HUES6 (cell line): ENCODE measurements at regions not wholly inside any gene's neighbourhood (a gene's known extent, or its start where the extent isn't known, plus 50 kb on each side); places are given as distances from the start of the nearest gene placed in this dataset.

Experiments
- H3K27ac ChIP-seq: 2 replicates; pipeline ENCODE4 v1.7.0; 2013; ENCODE audit warnings: low read depth, mild to moderate bottlenecking, low read length, inconsistent platforms
- H3K27me3 ChIP-seq: 2 replicates; pipeline ENCODE4 v1.6.1; 2013; ENCODE audit warnings: low read length; ENCODE audit not compliant: control insufficient read depth, insufficient read depth
- H3K36me3 ChIP-seq: 2 replicates; pipeline ENCODE4 v1.6.1; 2013; ENCODE audit warnings: low read length; ENCODE audit not compliant: control insufficient read depth, insufficient read depth
- H3K4me1 ChIP-seq: 2 replicates; pipeline ENCODE4 v1.6.1; 2013; ENCODE audit warnings: low read length; ENCODE audit not compliant: control insufficient read depth, insufficient read depth
- H3K4me3 ChIP-seq: 2 replicates; pipeline ENCODE4 v1.5.1; 2013; ENCODE audit warnings: low read depth, low read length
- H3K9ac ChIP-seq: one replicate; pipeline ENCODE4 v1.6.1; 2013; ENCODE audit warnings: mild to moderate bottlenecking, low read length
- H3K9me3 ChIP-seq: 2 replicates; pipeline ENCODE4 v1.6.1; 2013; ENCODE audit warnings: low read depth, low read length; ENCODE audit not compliant: control insufficient read depth, insufficient read depth

DNA sequence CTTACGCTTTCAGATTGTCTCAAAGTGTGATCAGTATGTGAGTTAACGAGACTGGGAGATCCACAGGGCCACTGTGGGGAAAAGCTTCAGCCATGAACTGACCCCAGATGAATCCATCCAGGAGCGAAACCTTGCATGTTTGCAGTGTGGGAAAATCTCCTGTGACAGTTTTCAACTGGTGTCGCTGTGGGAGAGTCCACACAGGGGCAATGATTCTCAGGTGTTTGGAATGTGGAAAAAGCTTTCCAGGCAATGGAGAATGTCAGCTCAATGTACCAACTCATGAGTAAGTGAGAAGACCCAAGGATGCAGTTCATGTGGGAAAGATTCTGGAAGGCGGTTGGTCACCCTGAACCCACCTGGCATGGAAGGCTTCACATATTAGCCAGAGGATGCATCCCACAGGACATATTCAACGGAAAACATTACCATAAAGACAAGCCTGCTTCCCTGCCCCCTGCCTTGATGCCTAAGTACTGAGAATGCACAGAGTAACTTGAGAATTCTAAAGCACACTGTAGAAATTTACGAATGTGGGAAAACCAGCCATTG is 204.1 kb upstream of the BMPER start:
- no peak overlapping the region for H3K4me3 ChIP-seq
- peaks cover 3% of the 10 kb centered on the region; the same call in 1 of the 2 replicates for H3K36me3 ChIP-seq
- H3K9me3 ChIP-seq, result peaks cover 25% of the 10 kb centered on the region
- H3K4me1 ChIP-seq, result peaks cover 19% of the 10 kb centered on the region
- no peak overlapping the region for H3K27ac ChIP-seq
- H3K9ac ChIP-seq, result no peak overlapping the region
- H3K27me3 ChIP-seq, result peaks cover 25% of the 10 kb centered on the region

DNA sequence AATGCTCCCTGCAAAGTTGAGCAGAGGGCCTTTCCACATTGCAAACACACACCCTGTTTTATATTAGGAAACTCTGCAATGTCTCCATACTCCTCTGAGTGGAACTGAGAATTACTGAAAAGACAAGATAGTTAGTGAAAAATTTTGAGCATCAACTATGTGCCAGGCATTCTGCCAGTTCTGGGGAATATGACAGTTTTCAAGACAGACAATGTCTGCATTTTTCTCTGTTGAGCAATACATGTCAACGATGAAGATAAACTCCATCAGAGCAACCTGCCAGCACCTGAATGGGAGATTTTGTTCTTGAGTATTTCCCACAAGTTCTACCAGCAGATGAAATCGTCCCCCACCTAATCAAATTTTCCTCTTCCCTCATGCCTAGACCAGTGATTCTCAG is 203.4 kb upstream of the BMPER start:
- Histone ChIP-seq H3K9me3 (peaks cover 25% of the 10 kb centered on the region), H3K4me1 (peaks cover 24% of the 10 kb centered on the region), H3K4me3 (no peak overlapping the region)

DNA sequence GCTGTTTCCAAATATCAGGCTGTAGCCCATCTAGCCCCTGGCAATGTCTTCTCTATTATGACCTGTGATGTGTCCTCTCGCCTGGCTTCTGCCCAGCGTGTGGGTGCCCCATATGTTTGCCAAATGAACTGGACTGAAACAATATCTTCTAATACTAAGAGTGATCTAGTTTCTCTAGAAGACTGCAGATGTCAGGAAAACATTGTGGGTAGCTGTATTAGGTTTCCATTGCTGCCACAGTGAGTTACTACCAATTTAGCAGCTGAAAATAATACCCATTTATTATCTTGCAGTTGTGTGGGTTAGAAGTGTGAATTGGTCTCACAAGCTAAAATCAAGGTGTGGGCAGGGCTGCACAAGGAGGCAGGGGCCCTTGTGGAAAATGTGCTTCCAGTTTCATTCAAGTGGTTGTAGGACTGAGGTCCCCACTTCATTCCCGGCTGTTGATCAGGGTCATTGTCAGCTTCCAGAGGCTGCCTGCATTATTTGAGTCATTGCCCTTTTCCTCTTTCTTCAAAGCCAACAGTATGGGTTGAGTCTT is 202.8 kb upstream of the BMPER start:
- Histone ChIP-seq H3K9ac (no peak overlapping the region), H3K4me3 (no peak overlapping the region), H3K36me3 (peaks cover 3% of the 10 kb centered on the region; the same call in 1 of the 2 replicates), H3K9me3 (peaks cover 25% of the 10 kb centered on the region), H3K27ac (no peak overlapping the region), H3K4me1 (peaks cover 30% of the 10 kb centered on the region), H3K27me3 (peaks cover 30% of the 10 kb centered on the region)

More for the DNA sequence above, 203.4 kb upstream of the BMPER start:
- Histone ChIP-seq H3K9ac (no peak overlapping the region), H3K27me3 (peaks cover 28% of the 10 kb centered on the region), H3K36me3 (peaks cover 3% of the 10 kb centered on the region; the same call in 1 of the 2 replicates), H3K27ac (no peak overlapping the region)

DNA sequence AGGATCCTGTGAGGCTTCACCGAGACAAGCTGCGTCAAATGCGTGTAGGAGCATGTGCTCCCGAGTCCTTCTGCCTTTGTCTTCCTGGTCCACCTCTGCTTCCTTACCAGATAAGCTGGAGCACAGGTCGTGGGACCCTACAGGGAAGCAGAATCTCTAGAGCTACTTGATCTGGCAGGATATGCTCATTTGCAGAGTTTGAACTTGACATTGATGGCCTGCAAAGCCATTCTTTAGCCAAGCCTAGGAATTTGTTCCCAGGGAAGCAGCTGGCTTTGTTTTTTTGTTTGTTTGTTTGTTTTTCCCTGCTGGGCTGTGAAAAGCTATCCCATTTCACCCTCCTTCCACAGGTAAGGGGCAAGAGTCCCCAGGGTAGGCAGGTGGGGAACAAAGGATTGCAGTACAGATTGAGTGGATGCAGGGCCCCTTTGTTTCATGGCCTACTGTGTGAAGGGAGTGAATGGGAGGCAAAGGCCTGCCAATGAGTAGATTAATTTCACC is 200.0 kb upstream of the BMPER start:
- Histone ChIP-seq H3K36me3 (peaks cover 3% of the 10 kb centered on the region; the same call in 1 of the 2 replicates), H3K4me1 (peaks cover 31% of the 10 kb centered on the region), H3K27me3 (peaks cover 30% of the 10 kb centered on the region), H3K9ac (no peak overlapping the region), H3K4me3 (no peak overlapping the region), H3K9me3 (peaks cover 17% of the 10 kb centered on the region), H3K27ac (no peak overlapping the region)

DNA sequence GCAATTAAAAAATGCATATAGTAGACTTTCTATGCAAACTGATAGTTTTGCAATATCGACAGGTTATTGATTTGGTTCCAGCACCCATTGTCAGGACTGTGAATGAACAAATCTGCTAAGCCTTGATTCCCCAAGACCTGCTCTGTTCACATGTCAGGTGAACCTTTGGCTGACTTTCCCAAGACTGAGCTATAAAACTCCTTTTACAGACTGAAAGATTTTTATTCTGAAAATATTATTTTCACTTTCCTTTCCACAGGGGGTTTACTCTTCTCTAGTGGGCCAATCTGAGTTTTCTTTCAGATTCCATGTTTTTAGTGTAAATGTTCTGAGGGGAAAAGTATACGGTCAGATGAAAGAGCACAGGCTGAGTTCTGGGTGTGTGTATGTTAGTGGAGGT is 199.2 kb upstream of the BMPER start:
- Histone ChIP-seq H3K27me3 (peaks cover 30% of the 10 kb centered on the region), H3K36me3 (peaks cover 3% of the 10 kb centered on the region; the same call in 1 of the 2 replicates), H3K9ac (no peak overlapping the region), H3K9me3 (peaks cover 10% of the 10 kb centered on the region), H3K27ac (no peak overlapping the region), H3K4me1 (peaks cover 34% of the 10 kb centered on the region), H3K4me3 (no peak overlapping the region)

DNA sequence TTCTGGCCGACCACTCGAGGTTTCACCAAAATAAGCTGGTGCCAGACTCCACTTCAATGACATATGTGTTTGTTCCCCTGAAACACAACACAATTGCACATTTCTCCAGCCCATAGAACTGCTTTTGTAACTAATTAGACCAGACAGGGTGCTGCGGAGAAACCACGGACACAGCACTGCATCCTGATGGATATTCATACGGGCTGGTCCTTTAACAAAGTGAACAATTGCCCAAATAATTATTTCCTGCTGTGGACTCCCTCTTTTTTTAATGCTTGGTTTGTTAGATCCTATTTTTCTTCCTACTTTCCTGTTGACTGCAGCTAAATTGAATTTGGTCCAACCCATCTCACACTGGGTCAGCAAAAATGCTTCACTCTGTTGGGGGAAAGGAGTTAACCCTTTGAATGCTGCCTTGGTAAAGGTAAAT is 198.6 kb upstream of the BMPER start:
- Histone ChIP-seq H3K9ac (no peak overlapping the region), H3K4me3 (no peak overlapping the region), H3K27me3 (peaks cover 30% of the 10 kb centered on the region), H3K4me1 (peaks cover 40% of the 10 kb centered on the region), H3K9me3 (peaks cover 4% of the 10 kb centered on the region), H3K36me3 (no peaks in the 10 kb centered on the region), H3K27ac (no peak overlapping the region)

DNA sequence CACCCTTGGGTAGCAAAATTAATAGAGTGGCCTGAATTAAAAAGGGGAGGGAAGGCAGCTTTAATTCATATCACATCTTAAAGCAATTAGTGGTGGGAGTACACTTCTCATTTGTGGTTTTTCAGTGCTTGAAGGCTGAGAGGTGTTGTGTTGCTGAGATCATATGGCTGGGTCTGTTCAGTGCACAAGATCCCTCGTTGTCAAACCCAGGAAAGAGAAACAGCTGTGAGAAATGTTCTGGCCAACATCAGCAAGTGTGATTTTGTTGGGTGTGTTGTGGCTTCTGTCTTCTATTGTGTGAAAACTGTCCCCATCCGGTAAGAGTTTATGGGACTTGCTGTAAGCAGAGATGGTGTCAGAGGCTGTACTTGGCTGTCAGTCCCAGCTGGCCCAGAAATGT is 197.9 kb upstream of the BMPER start:
- no peak overlapping the region for H3K4me3 ChIP-seq
- H3K9me3 ChIP-seq, result no peaks in the 10 kb centered on the region
- H3K27ac ChIP-seq, result no peak overlapping the region
- no peak overlapping the region for H3K9ac ChIP-seq
- H3K36me3 ChIP-seq, result no peaks in the 10 kb centered on the region
- peaks cover 30% of the 10 kb centered on the region for H3K27me3 ChIP-seq
- H3K4me1 ChIP-seq, result peaks cover 42% of the 10 kb centered on the region

DNA sequence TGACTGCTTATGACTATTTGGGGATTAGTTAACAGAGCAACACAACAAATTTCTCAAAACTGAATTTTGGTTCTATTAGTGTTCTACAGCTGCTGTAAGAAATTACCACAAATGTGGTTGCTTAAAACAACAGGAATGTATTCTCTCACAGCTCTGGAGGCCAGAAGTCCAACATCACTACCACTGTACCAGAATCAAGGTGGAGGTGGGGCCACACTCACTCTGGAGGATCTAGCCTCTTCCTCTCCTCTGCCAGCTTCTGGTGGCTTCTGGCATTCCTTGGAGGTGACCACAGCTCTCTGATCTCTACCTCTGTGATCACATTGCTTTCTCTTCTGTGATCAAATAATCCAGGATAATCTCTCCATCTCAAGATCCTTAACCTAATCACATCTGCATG is 194.7 kb upstream of the BMPER start:
- Histone ChIP-seq H3K36me3 (no peaks in the 10 kb centered on the region), H3K9me3 (no peaks in the 10 kb centered on the region), H3K27me3 (peaks cover 5% of the 10 kb centered on the region; the same call in 1 of the 2 replicates), H3K9ac (no peak overlapping the region), H3K27ac (no peak overlapping the region), H3K4me3 (no peak overlapping the region), H3K4me1 (peaks cover 30% of the 10 kb centered on the region)

DNA sequence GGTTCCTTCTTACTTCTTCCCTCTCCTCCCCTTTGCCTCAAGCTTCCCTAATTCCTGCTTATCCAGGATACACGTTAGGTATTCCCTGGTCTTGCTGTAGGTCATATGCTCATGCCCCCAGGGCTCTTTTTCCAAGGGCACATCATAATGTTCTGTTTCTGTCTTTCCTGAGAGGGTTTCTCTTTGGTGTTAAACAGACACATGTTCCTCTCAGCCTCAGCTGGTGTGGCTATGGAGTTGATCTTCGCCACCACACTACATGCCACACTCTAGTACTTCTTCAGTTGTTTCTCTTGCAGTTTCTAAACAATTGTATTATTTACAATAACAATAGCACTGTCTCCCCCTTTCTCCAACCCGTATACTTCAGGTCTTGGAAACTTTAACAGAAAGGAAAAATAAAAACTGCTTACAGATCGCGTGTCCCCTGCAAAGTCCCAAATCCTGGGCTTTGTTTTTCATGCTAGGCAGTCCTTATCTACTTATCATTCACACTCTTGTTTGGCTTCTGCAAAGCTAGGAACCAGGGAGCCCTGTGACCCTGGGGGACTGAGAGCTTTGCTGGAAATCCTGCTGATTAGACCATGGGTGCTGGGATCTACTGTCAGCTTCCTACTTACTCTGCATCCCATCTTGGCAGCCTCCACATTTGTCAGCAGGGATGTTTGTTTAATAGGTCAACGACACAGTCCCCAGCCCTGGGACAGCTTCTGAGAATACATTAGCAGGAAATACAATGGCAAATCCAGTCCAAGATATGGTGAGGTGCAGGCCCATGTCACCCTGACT is 193.9 kb upstream of the BMPER start:
- Histone ChIP-seq H3K4me3 (no peak overlapping the region), H3K9ac (no peak overlapping the region), H3K36me3 (no peaks in the 10 kb centered on the region), H3K27ac (no peak overlapping the region), H3K4me1 (peaks cover 22% of the 10 kb centered on the region; the same call in 1 of the 2 replicates), H3K9me3 (no peaks in the 10 kb centered on the region), H3K27me3 (peaks cover 5% of the 10 kb centered on the region; the same call in 1 of the 2 replicates)

DNA sequence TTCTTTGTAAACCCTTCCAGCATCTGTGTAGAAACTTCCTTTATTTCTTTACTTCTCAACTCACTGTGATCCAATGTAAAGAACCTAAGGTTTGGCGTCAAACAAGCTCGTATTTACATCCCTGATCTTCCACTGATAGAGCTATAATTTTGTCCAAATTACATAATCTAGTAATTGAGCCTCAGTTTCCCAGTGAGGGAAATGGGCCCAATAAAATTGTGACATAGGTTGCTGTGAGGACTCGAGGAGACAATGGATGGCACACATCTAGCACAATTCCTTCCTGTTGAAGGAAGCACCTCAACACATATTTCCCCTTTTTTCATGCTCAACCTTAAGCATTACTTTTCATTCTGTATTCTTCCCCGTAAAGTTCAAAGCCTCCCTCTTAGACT is 193.3 kb upstream of the BMPER start:
- H3K9ac ChIP-seq, result no peak overlapping the region
- no peak overlapping the region for H3K27ac ChIP-seq
- no peak overlapping the region for H3K4me3 ChIP-seq
- H3K36me3 ChIP-seq, result no peaks in the 10 kb centered on the region
- H3K9me3 ChIP-seq, result no peaks in the 10 kb centered on the region
- peaks cover 21% of the 10 kb centered on the region; the same call in 1 of the 2 replicates for H3K4me1 ChIP-seq
- 0 out of 2 replicates have a peak, but pooled peaks cover under 1% of the 10 kb centered on the region for H3K27me3 ChIP-seq

DNA sequence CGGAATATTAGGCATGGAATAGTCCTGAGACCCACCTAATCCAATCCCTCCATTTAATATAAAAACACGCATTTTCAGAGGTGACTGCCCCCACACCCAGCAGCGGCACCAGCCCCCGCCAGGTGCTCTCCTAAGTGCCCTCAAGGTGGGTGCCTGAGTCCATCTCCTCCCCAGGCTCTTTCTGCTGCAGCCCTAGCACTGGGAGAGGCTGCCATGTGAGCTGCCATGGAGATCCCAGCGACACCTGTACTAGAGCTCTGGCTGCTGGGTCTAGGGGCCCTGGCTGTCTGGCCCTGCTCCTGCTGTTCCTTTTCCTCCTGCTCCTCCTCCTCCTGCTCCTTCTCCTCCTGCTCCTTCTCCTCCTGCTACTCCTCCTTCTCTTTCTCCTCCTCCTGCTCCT is 191.1 kb upstream of the BMPER start:
- no peak overlapping the region for H3K9ac ChIP-seq
- no peaks in the 10 kb centered on the region for H3K9me3 ChIP-seq
- H3K4me3 ChIP-seq, result no peak overlapping the region
- H3K36me3 ChIP-seq, result no peaks in the 10 kb centered on the region
- peaks cover 15% of the 10 kb centered on the region; the same call in 1 of the 2 replicates for H3K4me1 ChIP-seq
- no peaks in the 10 kb centered on the region for H3K27me3 ChIP-seq
- H3K27ac ChIP-seq, result no peak overlapping the region
